Spinal cord (tissue), 9 donors: ENCODE measurements at regions not wholly inside any gene's neighbourhood (a gene's known extent, or its start where the extent isn't known, plus 50 kb on each side); places are given as distances from the start of the nearest gene placed in this dataset.

Source experiments
- DNase-seq, 6 donors: peaks; one replicate each; pipeline versions ENCODE4 v3.0.0 to v3.0.0-alpha.2; 2013 to 2015; ENCODE audit warnings: low spot score in 6 of 6, low read depth in 4 of 6
- H3K27ac ChIP-seq: one replicate; pipeline ENCODE4 v1.5.1; 2013; ENCODE audit warnings: low read depth, low read length, control low read depth
- H3K27me3 ChIP-seq: one replicate; pipeline ENCODE4 v1.6.1; 2013; ENCODE audit warnings: low read length; ENCODE audit not compliant: control insufficient read depth, insufficient read depth
- H3K36me3 ChIP-seq: one replicate; pipeline ENCODE4 v1.6.1; 2013; ENCODE audit warnings: low read length; ENCODE audit not compliant: control insufficient read depth, insufficient read depth
- H3K4me1 ChIP-seq: one replicate; pipeline ENCODE4 v1.6.1; 2013; ENCODE audit warnings: low read length; ENCODE audit not compliant: control insufficient read depth, insufficient read depth
- H3K4me3 ChIP-seq: one replicate; pipeline ENCODE4 v1.5.1; 2013; ENCODE audit warnings: low read depth, low read length, control low read depth
- H3K9me3 ChIP-seq: one replicate; pipeline ENCODE4 v1.6.1; 2013; ENCODE audit warnings: low read length; ENCODE audit not compliant: control insufficient read depth, insufficient read depth
- WGBS: methylation state at CpG from one replicate; pipeline ENCODE4 v1.1.5; 2013; ENCODE audit warnings: missing lambda C conversion rate; ENCODE audit not compliant: insufficient coverage; 5-methylcytosine and 5-hydroxymethylcytosine counted together
- donor health status: healthy.

- H3K4me1 ChIP-seq, result no peaks in the 10 kb centered on the region
- DNase-seq, result peak in 1 of 6 donors; percentile 68
- H3K36me3 ChIP-seq, result no peaks in the 10 kb centered on the region
- peak overlapping the region; percentile 45 for H3K27ac ChIP-seq
- H3K9me3 ChIP-seq, result no peaks in the 10 kb centered on the region
- H3K4me3 ChIP-seq, result no peak overlapping the region
- no peaks in the 10 kb centered on the region for H3K27me3 ChIP-seq
- no CpG with 5 or more reads among the region's 2 CpGs for WGBS
These were observed 190.6 kb downstream of the TDRD15 start for GRCh38 chr2:21314322-21314835.

GRCh38 chr2:21317131-21317530 lies 193.4 kb downstream of the TDRD15 start:
- no peaks in the 10 kb centered on the region for H3K4me1 ChIP-seq
- peak in 3 of 6 donors; percentile 20 to 61 (median 57) for DNase-seq
- H3K4me3 ChIP-seq, result no peak overlapping the region
- no peaks in the 10 kb centered on the region for H3K27me3 ChIP-seq
- H3K27ac ChIP-seq, result no peak overlapping the region
- 36% methylated on average over 2 of the region's 10 CpGs for WGBS
- H3K36me3 ChIP-seq, result no peaks in the 10 kb centered on the region
- H3K9me3 ChIP-seq, result no peaks in the 10 kb centered on the region

- 86% methylated on average over 1 of the region's 2 CpGs for WGBS
- no peak for DNase-seq
- no peaks in the 10 kb centered on the region for H3K36me3 ChIP-seq
- H3K4me1 ChIP-seq, result no peaks in the 10 kb centered on the region
- H3K4me3 ChIP-seq, result no peak overlapping the region
- H3K27ac ChIP-seq, result no peak overlapping the region
- no peaks in the 10 kb centered on the region for H3K9me3 ChIP-seq
- no peaks in the 10 kb centered on the region for H3K27me3 ChIP-seq
These were observed 194.5 kb downstream of the TDRD15 start for GRCh38 chr2:21318263-21318662.

- Histone ChIP-seq H3K27ac (no peak overlapping the region), H3K4me3 (no peak overlapping the region), H3K27me3 (no peaks in the 10 kb centered on the region), H3K36me3 (no peaks in the 10 kb centered on the region), H3K9me3 (no peaks in the 10 kb centered on the region), H3K4me1 (no peaks in the 10 kb centered on the region)
- DNase-seq, result peak in 1 of 6 donors; percentile 82
- no CpG with 5 or more reads among the region's 2 CpGs for WGBS
These were observed 202.4 kb downstream of the TDRD15 start for GRCh38 chr2:21326152-21326551.

GRCh38 chr2:21328177-21328576 lies 204.4 kb downstream of the TDRD15 start:
- Histone ChIP-seq H3K36me3 (no peaks in the 10 kb centered on the region), H3K9me3 (no peaks in the 10 kb centered on the region), H3K27me3 (no peaks in the 10 kb centered on the region), H3K4me3 (no peak overlapping the region), H3K4me1 (no peaks in the 10 kb centered on the region), H3K27ac (no peak overlapping the region)
- DNase-seq, result peak in 1 of 6 donors; percentile 66
- no CpG with 5 or more reads among the region's 4 CpGs for WGBS

- H3K9me3 ChIP-seq, result no peaks in the 10 kb centered on the region
- no peaks in the 10 kb centered on the region for H3K27me3 ChIP-seq
- no peaks in the 10 kb centered on the region for H3K4me1 ChIP-seq
- 94% methylated on average over 3 of the region's 5 CpGs for WGBS
- H3K36me3 ChIP-seq, result no peaks in the 10 kb centered on the region
- DNase-seq, result no peak
- no peak overlapping the region for H3K4me3 ChIP-seq
- H3K27ac ChIP-seq, result no peak overlapping the region
These were observed 207.1 kb downstream of the TDRD15 start for GRCh38 chr2:21330786-21331391.

- DNase-seq, result no peak
- no peaks in the 10 kb centered on the region for H3K27me3 ChIP-seq
- 100% methylated on average over 1 of the region's 3 CpGs for WGBS
- H3K4me3 ChIP-seq, result no peak overlapping the region
- no peaks in the 10 kb centered on the region for H3K9me3 ChIP-seq
- H3K4me1 ChIP-seq, result no peaks in the 10 kb centered on the region
- H3K36me3 ChIP-seq, result no peaks in the 10 kb centered on the region
- H3K27ac ChIP-seq, result no peak overlapping the region
These were observed 208.0 kb downstream of the TDRD15 start for GRCh38 chr2:21331625-21332370.

GRCh38 chr2:21332993-21333625 lies 209.3 kb downstream of the TDRD15 start:
- Histone ChIP-seq H3K4me1 (no peaks in the 10 kb centered on the region), H3K4me3 (no peak overlapping the region), H3K27me3 (no peaks in the 10 kb centered on the region), H3K27ac (no peak overlapping the region), H3K36me3 (no peaks in the 10 kb centered on the region), H3K9me3 (no peaks in the 10 kb centered on the region)
- DNase-seq, result peak in 1 of 6 donors; percentile 36
- WGBS, result 52% methylated on average over 5 of the region's 5 CpGs

- WGBS, result 60% methylated on average over 1 of the region's 2 CpGs
- no peak for DNase-seq
- Histone ChIP-seq H3K27ac (no peak overlapping the region), H3K36me3 (no peaks in the 10 kb centered on the region), H3K4me1 (no peaks in the 10 kb centered on the region), H3K27me3 (no peaks in the 10 kb centered on the region), H3K4me3 (no peak overlapping the region), H3K9me3 (no peaks in the 10 kb centered on the region)
These were observed 209.9 kb downstream of the TDRD15 start for GRCh38 chr2:21333684-21334083.
